GM12872 (cell line): ENCODE measurements at regions not wholly inside any gene's neighbourhood (a gene's known extent, or its start where the extent isn't known, plus 50 kb on each side); places are given as distances from the start of the nearest gene placed in this dataset.

ENCODE experiments used
- CTCF ChIP-seq: IDR thresholded peaks from 3 replicates; pipeline ENCODE4 v1.5.1; 2011; ENCODE audit warnings: low read depth, mild to moderate bottlenecking, low read length, moderate library complexity; ENCODE audit not compliant: insufficient read depth

GRCh38 chr2:19744456-19745199 lies 157.2 kb downstream of the TTC32 start:
- TF ChIP-seq CTCF = no peak

- no peak for TF ChIP-seq CTCF
These were observed 158.1 kb downstream of the TTC32 start for GRCh38 chr2:19743641-19744040.

- TF ChIP-seq CTCF = no peak
These were observed 158.9 kb downstream of the TTC32 start for GRCh38 chr2:19742872-19743271.

- no peak for TF ChIP-seq CTCF
These were observed 162.5 kb downstream of the TTC32 start for GRCh38 chr2:19739256-19739655.

- TF ChIP-seq CTCF = no peak
These were observed 163.1 kb downstream of the TTC32 start for GRCh38 chr2:19738707-19739106.

GRCh38 chr2:19736191-19736831 lies 165.5 kb downstream of the TTC32 start:
- no peak for TF ChIP-seq CTCF

- TF ChIP-seq CTCF = no peak
These were observed 167.8 kb downstream of the TTC32 start for GRCh38 chr2:19733951-19734425.
